ENCODE measurements at regions not wholly inside any gene's neighbourhood (a gene's known extent, or its start where the extent isn't known, plus 50 kb on each side); places are given as distances from the start of the nearest gene placed in this dataset.
A peak's percentile ranks its signal among the peaks of the same experiment; 100 is the strongest.

- no peak for DNase-seq (ENCODE audit: low read depth)
Measured at GRCh38 chr1:108050911-108051629, 86.1 kb upstream of the VAV3 start.

DNA sequence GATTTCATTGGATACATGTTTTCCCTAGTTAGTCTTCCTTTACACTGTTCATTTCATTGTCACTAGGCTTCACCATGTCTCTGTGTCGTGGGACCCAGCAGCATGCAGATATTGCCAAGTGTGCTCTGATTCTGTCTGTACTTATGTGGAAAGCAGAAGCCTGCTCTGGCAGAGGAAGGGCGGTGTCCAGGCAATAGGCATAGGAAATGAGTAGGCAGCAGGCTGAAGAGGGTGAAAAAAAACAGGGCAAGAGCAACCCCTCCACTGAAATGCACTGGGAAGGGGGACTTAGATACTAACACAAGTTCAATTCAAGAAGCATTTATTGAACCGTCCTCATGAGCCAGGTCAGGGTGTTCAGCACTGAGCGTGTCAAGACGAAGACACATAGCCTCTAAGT, 85.2 kb upstream of the VAV3 start:
- DNase-seq (ENCODE audit: low read depth), result no peak

- peak; percentile 15 for DNase-seq (ENCODE audit: low read depth)
Measured at GRCh38 chr1:108049178-108049819, 84.3 kb upstream of the VAV3 start.

GRCh38 chr1:108048301-108049177, 83.6 kb upstream of the VAV3 start:
- DNase-seq (ENCODE audit: low read depth), result no peak

DNA sequence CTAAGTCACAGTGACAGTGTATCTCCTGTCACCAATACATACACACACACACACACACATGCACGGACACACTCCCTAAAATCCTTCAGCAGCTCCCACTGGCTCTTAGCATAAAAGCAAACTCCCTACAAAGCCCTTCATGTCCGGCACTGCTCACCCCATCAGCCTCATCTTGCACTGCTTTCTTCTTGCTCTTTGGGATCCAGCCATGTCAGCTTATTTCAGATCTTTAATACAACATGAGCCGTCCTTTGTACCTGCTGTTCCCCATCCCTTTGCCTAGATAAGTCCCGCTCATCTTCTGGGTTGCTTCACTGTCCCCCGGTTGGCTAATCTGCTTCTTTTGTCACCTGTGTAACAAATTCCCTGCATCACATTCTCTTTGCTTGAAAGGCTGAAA, 82.1 kb upstream of the VAV3 start:
- no peak for DNase-seq (ENCODE audit: low read depth)

- DNase-seq (ENCODE audit: low read depth), result no peak
Measured at GRCh38 chr1:108046026-108046425, 81.0 kb upstream of the VAV3 start.

GRCh38 chr1:108045460-108045859, 80.5 kb upstream of the VAV3 start:
- no peak for DNase-seq (ENCODE audit: low read depth)

DNA sequence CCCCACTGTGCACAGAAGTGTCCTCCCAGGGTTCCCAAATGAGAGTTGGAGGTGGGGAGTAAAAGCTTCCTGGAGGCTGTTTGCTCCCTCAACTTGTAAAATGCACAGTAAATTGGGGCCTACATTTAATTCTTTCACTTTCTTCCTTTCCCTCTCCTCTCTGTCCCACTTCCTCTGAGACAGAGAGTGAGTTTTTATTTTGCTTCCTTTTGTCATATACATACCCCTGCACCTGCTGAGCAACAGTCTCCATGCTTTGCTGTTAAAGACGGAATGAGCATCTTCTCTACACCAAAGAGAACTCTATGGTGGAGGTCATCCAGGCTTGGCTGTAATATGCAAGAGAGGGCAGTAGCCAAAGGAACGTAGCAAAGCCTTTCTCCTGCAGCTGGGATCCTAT, 79.3 kb upstream of the VAV3 start:
- no peak for DNase-seq (ENCODE audit: low read depth)

GRCh38 chr1:108043707-108044106, 78.7 kb upstream of the VAV3 start:
- no peak for DNase-seq (ENCODE audit: low read depth)

GRCh38 chr1:108042610-108043009, 77.6 kb upstream of the VAV3 start:
- DNase-seq (ENCODE audit: low read depth), result no peak

DNA sequence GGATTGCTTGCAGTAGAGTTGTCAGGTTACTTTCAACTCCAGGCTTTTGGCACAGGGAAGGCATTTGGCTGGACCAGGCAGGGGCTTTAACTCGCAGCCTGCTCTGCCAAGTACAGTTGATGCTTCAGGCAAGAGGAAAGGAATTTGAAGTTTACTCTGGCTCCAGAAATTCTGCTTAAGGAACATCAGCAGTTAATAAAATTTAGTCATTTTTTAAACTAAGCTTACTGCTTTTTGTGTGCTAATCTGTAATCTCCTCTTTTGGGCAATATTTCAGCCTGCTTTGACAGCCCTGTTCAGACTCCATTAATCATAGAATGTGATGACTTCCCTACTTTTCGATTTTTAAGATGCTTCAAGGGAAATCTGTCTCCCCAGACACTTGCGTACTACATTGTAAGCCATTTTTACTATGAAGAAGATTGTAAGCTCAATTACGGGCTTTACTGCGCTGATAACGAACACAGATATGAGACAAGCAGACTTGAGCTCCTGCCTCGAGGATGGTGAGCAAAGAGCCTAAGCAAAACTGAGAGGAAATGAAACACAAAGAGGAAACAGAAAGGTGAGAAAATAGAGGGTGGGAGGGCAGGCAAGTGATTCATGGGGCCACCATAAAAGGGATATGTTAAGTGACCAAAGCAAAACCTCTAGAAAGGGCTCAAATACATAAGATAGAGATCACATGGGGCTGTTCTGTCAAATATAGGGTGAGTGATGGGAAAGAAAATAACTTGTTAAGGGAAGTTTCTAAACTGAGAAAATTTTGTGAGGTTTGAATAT, 76.6 kb upstream of the VAV3 start:
- no peak for DNase-seq (ENCODE audit: low read depth)

DNA sequence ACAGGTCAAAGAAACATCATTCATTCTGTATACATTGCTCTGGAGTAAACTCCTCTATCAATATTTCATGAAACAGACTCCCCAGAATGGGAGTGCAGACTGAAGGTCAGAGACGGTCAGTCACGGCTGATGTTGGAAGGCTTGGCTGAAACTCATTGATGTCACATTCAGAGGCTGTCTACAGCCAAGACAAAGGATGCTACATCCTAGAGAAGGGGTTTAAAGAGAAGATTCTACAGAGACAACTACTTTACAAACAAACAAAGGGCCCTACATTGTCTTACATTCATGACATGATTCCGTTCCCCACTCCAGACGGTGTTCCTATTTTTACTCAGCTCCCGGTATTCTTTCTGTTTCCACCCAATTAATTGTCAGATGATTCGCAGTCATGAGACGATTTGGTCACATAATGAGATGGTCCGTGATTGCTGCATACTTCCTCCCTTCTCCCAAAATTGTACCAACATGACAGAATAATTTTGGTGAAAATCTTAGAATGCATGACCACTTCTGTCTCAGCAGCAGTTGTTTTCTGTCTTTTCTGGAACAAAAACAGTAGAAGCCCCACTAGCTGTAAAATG, 73.8 kb upstream of the VAV3 start:
- DNase-seq (ENCODE audit: low read depth), result no peak

GRCh38 chr1:108036796-108037562, 72.0 kb upstream of the VAV3 start:
- DNase-seq (ENCODE audit: low read depth), result no peak

GRCh38 chr1:108034396-108034795, 69.4 kb upstream of the VAV3 start:
- no peak for DNase-seq (ENCODE audit: low read depth)

GRCh38 chr1:108033550-108033951, 68.6 kb upstream of the VAV3 start:
- no peak for DNase-seq (ENCODE audit: low read depth)

- DNase-seq (ENCODE audit: low read depth), result no peak
Measured at GRCh38 chr1:108028841-108029388, 63.9 kb upstream of the VAV3 start.

DNA sequence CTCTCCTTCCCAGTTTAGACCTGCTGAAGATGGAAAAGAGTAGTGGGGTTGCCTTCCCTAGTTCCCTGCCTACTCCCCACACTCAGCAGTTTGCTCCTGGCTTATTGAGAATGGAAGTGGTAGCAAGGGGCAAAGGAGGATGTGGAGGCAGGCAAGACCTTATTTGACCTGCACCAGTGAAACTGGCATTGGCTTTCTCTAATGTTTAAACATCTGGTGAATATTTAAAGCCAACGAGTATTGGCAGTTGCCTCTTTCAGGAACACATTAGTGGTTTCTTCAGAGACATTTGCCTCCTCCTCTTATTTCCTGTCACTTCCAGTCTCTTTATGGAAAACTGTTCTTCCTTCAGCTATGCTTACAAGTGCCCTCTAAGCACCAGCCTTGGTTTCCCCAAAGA, 62.4 kb upstream of the VAV3 start:
- no peak for DNase-seq (ENCODE audit: low read depth)

GRCh38 chr1:108017698-108018097, 52.7 kb upstream of the VAV3 start:
- peak; percentile 8 for DNase-seq (ENCODE audit: low read depth)

- DNase-seq (ENCODE audit: low read depth), result peak; percentile 77
Measured at GRCh38 chr1:108016451-108016920, 51.5 kb upstream of the VAV3 start.
